GM23338 (cell line): ENCODE measurements at regions not wholly inside any gene's neighbourhood (a gene's known extent, or its start where the extent isn't known, plus 50 kb on each side); places are given as distances from the start of the nearest gene placed in this dataset.

ENCODE experiments used
- ATAC-seq: fragments of 200-7000 bp; cut with Tn5 transposase; 3 replicates; pipeline ENCODE4 v1.9.1; 2020
- DNase-seq: peaks from one replicate; pipeline ENCODE4 v3.0.0-alpha.2; 2015; ENCODE audit warnings: low spot score
- H2AFZ ChIP-seq: fragments of 200-600 bp; sonication (generic); 2 replicates; pipeline ENCODE4 v1.8.0; 2016; ENCODE audit warnings: antibody characterized with exemption, mild to moderate bottlenecking, moderate library complexity
- H3F3A ChIP-seq: fragments of 200-600 bp; sonication (generic); replicated peaks from 2 replicates; pipeline ENCODE4 v1.8.0; 2017; ENCODE audit warnings: antibody characterized with exemption, mixed run types, low read depth
- H3K27ac ChIP-seq: fragments of 200-600 bp; sonication (generic); 2 replicates; pipeline ENCODE4 v1.6.1; 2016; ENCODE audit warnings: low read depth
- H3K27me3 ChIP-seq: fragments of 200-600 bp; sonication (generic); 2 replicates; pipeline ENCODE4 v1.8.0; 2016; ENCODE audit warnings: mild to moderate bottlenecking, mixed run types, moderate library complexity; ENCODE audit not compliant: insufficient read depth
- H3K36me3 ChIP-seq: fragments of 200-600 bp; sonication (generic); 2 replicates; pipeline ENCODE4 v1.8.0; 2016; ENCODE audit warnings: mild to moderate bottlenecking; ENCODE audit not compliant: insufficient read depth
- H3K4me1 ChIP-seq: fragments of 200-600 bp; sonication (generic); 2 replicates; pipeline ENCODE4 v1.8.0; 2016; ENCODE audit warnings: mild to moderate bottlenecking, moderate library complexity; ENCODE audit not compliant: insufficient read depth
- H3K4me2 ChIP-seq: fragments of 200-600 bp; sonication (generic); 2 replicates; pipeline ENCODE4 v1.7.1; 2017; ENCODE audit warnings: mixed run types
- H3K4me3 ChIP-seq: fragments of 200-600 bp; sonication (generic); 2 replicates; pipeline ENCODE4 v1.6.1; 2016; ENCODE audit warnings: mixed run types
- H3K79me2 ChIP-seq: fragments of 200-600 bp; sonication (generic); replicated peaks from 2 replicates; pipeline ENCODE4 v1.8.0; 2017; ENCODE audit warnings: mild to moderate bottlenecking; ENCODE audit not compliant: insufficient read depth
- H3K9me2 ChIP-seq: fragments of 200-600 bp; sonication (generic); 2 replicates; pipeline ENCODE4 v1.8.0; 2017; ENCODE audit not compliant: insufficient read depth
- H4K20me1 ChIP-seq: fragments of 200-600 bp; sonication (generic); replicated peaks from 2 replicates; pipeline ENCODE4 v1.8.0; 2017; ENCODE audit warnings: mild to moderate bottlenecking; ENCODE audit not compliant: insufficient read depth
- H3K27ac Mint-ChIP-seq: 2 replicates; pipeline ENCODE4 v1.8.0; 2020; ENCODE audit warnings: inconsistent platforms, mild to moderate bottlenecking, moderate library complexity, mixed read lengths
- H3K27me3 Mint-ChIP-seq: 3 replicates; pipeline ENCODE4 v1.8.0; 2022; ENCODE audit warnings: low read depth, mild to moderate bottlenecking, moderate library complexity, mixed read lengths, inconsistent platforms; ENCODE audit not compliant: insufficient read depth, poor library complexity
- H3K36me3 Mint-ChIP-seq: 3 replicates; pipeline ENCODE4 v1.8.0; 2021; ENCODE audit warnings: low read depth, mild to moderate bottlenecking, inconsistent platforms, moderate library complexity, mixed read lengths
- H3K4me1 Mint-ChIP-seq: 3 replicates; pipeline ENCODE4 v1.8.0; 2020; ENCODE audit warnings: mild to moderate bottlenecking, inconsistent platforms, mixed read lengths
- H3K4me3 Mint-ChIP-seq: 3 replicates; pipeline ENCODE4 v1.8.0; 2021; ENCODE audit warnings: moderate library complexity, mild to moderate bottlenecking, inconsistent platforms, mixed read lengths
- H3K9me3 Mint-ChIP-seq: 3 replicates; pipeline ENCODE4 v1.8.0; 2020; ENCODE audit warnings: moderate library complexity, mild to moderate bottlenecking, inconsistent platforms, mixed read lengths
- CREB1 ChIP-seq: fragments of 250-450 bp; sonication (Bioruptor Pico); IDR thresholded peaks from 2 replicates; pipeline ENCODE4 v1.5.0; 2020; ENCODE audit warnings: low read depth, mild to moderate bottlenecking, moderate library complexity
- EZH2 ChIP-seq: fragments of 200-600 bp; sonication (generic); IDR thresholded peaks from one replicate; pipeline ENCODE4 v1.8.0; 2017; ENCODE audit warnings: antibody characterized with exemption, mild to moderate bottlenecking, low read depth; ENCODE audit not compliant: unreplicated experiment
- EZH2phosphoT487 ChIP-seq: fragments of 200-600 bp; sonication (generic); IDR thresholded peaks from one replicate; pipeline ENCODE4 v1.8.1; 2018; ENCODE audit warnings: antibody characterized with exemption; ENCODE audit not compliant: unreplicated experiment
- JUNB ChIP-seq: IDR thresholded peaks from one replicate; pipeline ENCODE4 v1.6.1; 2016; ENCODE audit warnings: antibody characterized with exemption; ENCODE audit not compliant: unreplicated experiment
- POLR2AphosphoS5 ChIP-seq: IDR thresholded peaks from 2 replicates; pipeline ENCODE4 v1.6.1; 2016; ENCODE audit warnings: antibody characterized with exemption, low read depth
- ZNF114 ChIP-seq: fragments of 250-450 bp; sonication (Bioruptor Pico); IDR thresholded peaks from 2 replicates; pipeline ENCODE4 v1.5.0; 2020; ENCODE audit warnings: mild to moderate bottlenecking, moderate library complexity
- TF ChIP-seq, protein P1 (sequence below): IDR thresholded peaks from one replicate; pipeline ENCODE4 v1.6.1; 2018; ENCODE audit warnings: antibody characterized with exemption; ENCODE audit not compliant: unreplicated experiment
- TF ChIP-seq, protein P2 (sequence below): IDR thresholded peaks from 2 replicates; pipeline ENCODE4 v1.6.1; 2016; ENCODE audit warnings: antibody characterized with exemption

DNA sequence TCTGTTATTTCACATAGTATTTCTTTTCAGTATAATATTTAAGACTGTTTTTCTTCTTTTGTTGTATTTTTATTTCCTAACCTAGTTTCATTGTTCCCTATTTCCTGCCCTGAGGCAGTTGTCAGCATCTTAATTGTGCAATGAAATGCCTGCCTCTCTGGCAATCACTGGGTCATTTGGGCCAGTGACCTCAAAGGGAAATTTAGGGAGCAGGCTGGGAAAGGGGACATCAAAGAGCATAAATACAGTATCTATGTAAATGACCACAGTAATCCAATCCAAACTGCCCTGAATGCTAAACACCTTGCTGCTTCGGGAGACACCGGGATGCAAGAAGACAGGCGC is 147.8 kb downstream of the TLR5 start:
- no peaks in the 10 kb centered on the region for H4K20me1 ChIP-seq
- peaks cover 6% of the 10 kb centered on the region; the same call in 1 of the 2 replicates for H3K27me3 ChIP-seq
- H3K27me3 Mint-ChIP-seq, result no peaks in the 10 kb centered on the region
- no peak overlapping the region for H3K4me3 ChIP-seq
- H3K36me3 ChIP-seq, result no peaks in the 10 kb centered on the region
- H3K36me3 Mint-ChIP-seq, result no peaks in the 10 kb centered on the region
- H3K9me2 ChIP-seq, result no peaks in the 10 kb centered on the region
- H3K9me3 Mint-ChIP-seq, result no peaks in the 10 kb centered on the region
- H3F3A ChIP-seq, result no peaks in the 10 kb centered on the region
- H3K4me2 ChIP-seq, result peak overlapping the region; percentile 8; the same call in 1 of the 2 replicates
- no peak overlapping the region for H3K27ac ChIP-seq
- peaks cover 21% of the 10 kb centered on the region; the same call in 1 of the 2 replicates for H3K4me1 ChIP-seq
- no peaks in the 10 kb centered on the region for H3K79me2 ChIP-seq
- H3K27ac Mint-ChIP-seq, result 0 out of 2 replicates have a peak overlapping the region, but pooled peaks have one; percentile 1
- no peak overlapping the region for H3K4me3 Mint-ChIP-seq
- ATAC-seq, result peak; percentile 50
- DNase-seq, result peak; percentile 60
- TF ChIP-seq EZH2 (no peak), ZNF114 (CRISPR knock-in tag) (no peak)
- H3K4me1 Mint-ChIP-seq, result peaks cover 23% of the 10 kb centered on the region
- H2AFZ ChIP-seq, result no peak overlapping the region

DNA sequence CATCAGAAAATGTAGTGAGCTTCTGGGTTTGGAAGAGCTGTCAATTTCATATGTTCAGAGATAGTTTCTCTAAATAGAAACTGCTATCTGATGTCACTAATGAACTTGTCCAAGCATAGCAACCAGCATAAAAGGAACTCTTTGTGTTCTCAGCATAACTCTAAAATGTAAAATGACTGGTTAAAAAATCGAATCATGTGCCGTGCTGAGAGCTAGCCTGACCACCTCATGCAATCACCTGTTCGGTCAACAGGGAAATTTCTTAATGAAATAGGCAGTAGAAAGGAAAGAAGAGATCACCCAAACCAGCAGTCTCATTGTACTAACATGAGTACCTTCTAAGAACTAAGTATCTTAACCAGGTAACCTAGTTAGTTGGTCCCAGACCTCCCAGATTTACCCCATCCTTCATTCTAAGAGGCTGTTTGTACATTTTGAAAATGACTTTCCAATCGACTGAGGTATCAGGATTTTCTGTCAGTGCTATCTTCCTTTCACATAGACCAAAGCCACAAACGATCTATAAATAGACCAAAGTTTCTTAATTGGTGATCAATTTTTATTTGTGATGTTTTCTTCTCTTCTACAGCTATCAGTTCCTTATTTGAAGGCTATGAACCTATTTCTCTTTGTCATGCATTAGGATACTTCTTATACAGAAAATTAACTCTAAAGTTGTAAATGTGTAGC is 147.3 kb downstream of the TLR5 start:
- TF ChIP-seq, protein P1, sequence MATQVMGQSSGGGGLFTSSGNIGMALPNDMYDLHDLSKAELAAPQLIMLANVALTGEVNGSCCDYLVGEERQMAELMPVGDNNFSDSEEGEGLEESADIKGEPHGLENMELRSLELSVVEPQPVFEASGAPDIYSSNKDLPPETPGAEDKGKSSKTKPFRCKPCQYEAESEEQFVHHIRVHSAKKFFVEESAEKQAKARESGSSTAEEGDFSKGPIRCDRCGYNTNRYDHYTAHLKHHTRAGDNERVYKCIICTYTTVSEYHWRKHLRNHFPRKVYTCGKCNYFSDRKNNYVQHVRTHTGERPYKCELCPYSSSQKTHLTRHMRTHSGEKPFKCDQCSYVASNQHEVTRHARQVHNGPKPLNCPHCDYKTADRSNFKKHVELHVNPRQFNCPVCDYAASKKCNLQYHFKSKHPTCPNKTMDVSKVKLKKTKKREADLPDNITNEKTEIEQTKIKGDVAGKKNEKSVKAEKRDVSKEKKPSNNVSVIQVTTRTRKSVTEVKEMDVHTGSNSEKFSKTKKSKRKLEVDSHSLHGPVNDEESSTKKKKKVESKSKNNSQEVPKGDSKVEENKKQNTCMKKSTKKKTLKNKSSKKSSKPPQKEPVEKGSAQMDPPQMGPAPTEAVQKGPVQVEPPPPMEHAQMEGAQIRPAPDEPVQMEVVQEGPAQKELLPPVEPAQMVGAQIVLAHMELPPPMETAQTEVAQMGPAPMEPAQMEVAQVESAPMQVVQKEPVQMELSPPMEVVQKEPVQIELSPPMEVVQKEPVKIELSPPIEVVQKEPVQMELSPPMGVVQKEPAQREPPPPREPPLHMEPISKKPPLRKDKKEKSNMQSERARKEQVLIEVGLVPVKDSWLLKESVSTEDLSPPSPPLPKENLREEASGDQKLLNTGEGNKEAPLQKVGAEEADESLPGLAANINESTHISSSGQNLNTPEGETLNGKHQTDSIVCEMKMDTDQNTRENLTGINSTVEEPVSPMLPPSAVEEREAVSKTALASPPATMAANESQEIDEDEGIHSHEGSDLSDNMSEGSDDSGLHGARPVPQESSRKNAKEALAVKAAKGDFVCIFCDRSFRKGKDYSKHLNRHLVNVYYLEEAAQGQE, result no peak
- TF ChIP-seq EZH2phosphoT487 (no peak), CREB1 (CRISPR knock-in tag) (no peak), POLR2AphosphoS5 (no peak), EZH2 (no peak), ZNF114 (CRISPR knock-in tag) (no peak), JUNB (no peak)
- TF ChIP-seq, protein P2, sequence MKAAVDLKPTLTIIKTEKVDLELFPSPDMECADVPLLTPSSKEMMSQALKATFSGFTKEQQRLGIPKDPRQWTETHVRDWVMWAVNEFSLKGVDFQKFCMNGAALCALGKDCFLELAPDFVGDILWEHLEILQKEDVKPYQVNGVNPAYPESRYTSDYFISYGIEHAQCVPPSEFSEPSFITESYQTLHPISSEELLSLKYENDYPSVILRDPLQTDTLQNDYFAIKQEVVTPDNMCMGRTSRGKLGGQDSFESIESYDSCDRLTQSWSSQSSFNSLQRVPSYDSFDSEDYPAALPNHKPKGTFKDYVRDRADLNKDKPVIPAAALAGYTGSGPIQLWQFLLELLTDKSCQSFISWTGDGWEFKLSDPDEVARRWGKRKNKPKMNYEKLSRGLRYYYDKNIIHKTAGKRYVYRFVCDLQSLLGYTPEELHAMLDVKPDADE, result no peak
- 0 out of 2 replicates have a peak overlapping the region, but pooled peaks have one; percentile 1 for H3K27ac Mint-ChIP-seq
- Histone ChIP-seq H3F3A (no peaks in the 10 kb centered on the region), H3K36me3 (no peaks in the 10 kb centered on the region), H3K4me3 (no peak overlapping the region), H3K4me2 (peak overlapping the region; percentile 8; the same call in 1 of the 2 replicates), H3K4me1 (peaks cover 24% of the 10 kb centered on the region), H2AFZ (no peak overlapping the region), H3K27me3 (peaks cover 6% of the 10 kb centered on the region; the same call in 1 of the 2 replicates), H3K79me2 (no peaks in the 10 kb centered on the region), H4K20me1 (no peaks in the 10 kb centered on the region), H3K27ac (no peak overlapping the region), H3K9me2 (no peaks in the 10 kb centered on the region)
- no peaks in the 10 kb centered on the region for H3K9me3 Mint-ChIP-seq
- H3K4me3 Mint-ChIP-seq, result no peak overlapping the region
- no peak for ATAC-seq
- peaks cover 28% of the 10 kb centered on the region for H3K4me1 Mint-ChIP-seq
- DNase-seq, result no peak
- H3K27me3 Mint-ChIP-seq, result no peaks in the 10 kb centered on the region
- H3K36me3 Mint-ChIP-seq, result no peaks in the 10 kb centered on the region
